ENCODE measurements at regions not wholly inside any gene's neighbourhood (a gene's known extent, or its start where the extent isn't known, plus 50 kb on each side); places are given as distances from the start of the nearest gene placed in this dataset.
"Not testable (repeated sequence)": the region's sequence is repeated elsewhere in the genome, so short reads cannot be mapped to it uniquely, and the experiment has no call there.

GRCh38 chr3:167019503-167019902, 360.6 kb downstream of the ZBBX start:
- TF ChIP-seq, protein P1, sequence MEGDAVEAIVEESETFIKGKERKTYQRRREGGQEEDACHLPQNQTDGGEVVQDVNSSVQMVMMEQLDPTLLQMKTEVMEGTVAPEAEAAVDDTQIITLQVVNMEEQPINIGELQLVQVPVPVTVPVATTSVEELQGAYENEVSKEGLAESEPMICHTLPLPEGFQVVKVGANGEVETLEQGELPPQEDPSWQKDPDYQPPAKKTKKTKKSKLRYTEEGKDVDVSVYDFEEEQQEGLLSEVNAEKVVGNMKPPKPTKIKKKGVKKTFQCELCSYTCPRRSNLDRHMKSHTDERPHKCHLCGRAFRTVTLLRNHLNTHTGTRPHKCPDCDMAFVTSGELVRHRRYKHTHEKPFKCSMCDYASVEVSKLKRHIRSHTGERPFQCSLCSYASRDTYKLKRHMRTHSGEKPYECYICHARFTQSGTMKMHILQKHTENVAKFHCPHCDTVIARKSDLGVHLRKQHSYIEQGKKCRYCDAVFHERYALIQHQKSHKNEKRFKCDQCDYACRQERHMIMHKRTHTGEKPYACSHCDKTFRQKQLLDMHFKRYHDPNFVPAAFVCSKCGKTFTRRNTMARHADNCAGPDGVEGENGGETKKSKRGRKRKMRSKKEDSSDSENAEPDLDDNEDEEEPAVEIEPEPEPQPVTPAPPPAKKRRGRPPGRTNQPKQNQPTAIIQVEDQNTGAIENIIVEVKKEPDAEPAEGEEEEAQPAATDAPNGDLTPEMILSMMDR (conservative IDR thresholded peaks at IDR 0.05 in 1 of 2, IDR thresholded peaks at IDR 0.05 in 1 of 2; ENCODE audit: low read depth in 1 of 2, low read length in 2 of 2) = not testable (repeated sequence)
- not testable (repeated sequence) for TF ChIP-seq EZH2 (IDR thresholded peaks at IDR 0.05; ENCODE audit: low read length, missing control alignments)
